ENCODE measurements at regions not wholly inside any gene's neighbourhood (a gene's known extent, or its start where the extent isn't known, plus 50 kb on each side); places are given as distances from the start of the nearest gene placed in this dataset.

GRCh38 chr21:35172231-35172630, 123.1 kb upstream of the RUNX1 start:
- TF ChIP-seq POLR2A (IDR thresholded peaks at IDR 0.05): no peak
- no peak for TF ChIP-seq CTCF (IDR thresholded peaks at IDR 0.05)
